ENCODE measurements at regions not wholly inside any gene's neighbourhood (a gene's known extent, or its start where the extent isn't known, plus 50 kb on each side); places are given as distances from the start of the nearest gene placed in this dataset.
"Not testable (repeated sequence)": the region's sequence is repeated elsewhere in the genome, so short reads cannot be mapped to it uniquely, and the experiment has no call there.

DNA sequence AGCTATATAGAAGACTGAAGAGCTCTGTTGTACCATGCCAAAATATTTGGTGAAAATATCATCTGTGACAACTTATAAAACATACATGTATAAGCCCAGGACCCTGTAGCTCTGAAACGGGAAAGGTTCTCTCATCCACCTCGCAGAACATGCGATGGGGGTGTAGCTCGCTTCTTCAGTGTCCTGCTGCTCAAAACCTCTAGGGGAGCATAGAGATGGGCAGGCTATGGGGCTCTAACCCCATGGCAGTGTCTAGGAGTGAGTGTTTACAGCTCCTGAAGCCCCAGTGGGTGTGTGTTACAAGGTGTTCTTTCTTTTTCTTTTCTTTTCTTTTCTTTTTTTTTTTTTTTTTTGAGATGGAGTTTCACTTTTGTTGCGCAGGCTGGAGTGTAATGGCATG is 505.2 kb upstream of the SYNCRIP start:
- Mint-ChIP-seq H3K27me3 (ENCODE audit: low read depth, poor library complexity) (peaks cover 4% of the 10 kb centered on the region), H3K36me3 (ENCODE audit: low read depth) (no peaks in the 10 kb centered on the region), H3K27ac (no peak overlapping the region), H3K4me1 (no peaks in the 10 kb centered on the region), H3K9me3 (peaks cover 6% of the 10 kb centered on the region), H3K4me3 (no peak overlapping the region)
- DNase-seq, result no peak
- TF ChIP-seq, protein P1, sequence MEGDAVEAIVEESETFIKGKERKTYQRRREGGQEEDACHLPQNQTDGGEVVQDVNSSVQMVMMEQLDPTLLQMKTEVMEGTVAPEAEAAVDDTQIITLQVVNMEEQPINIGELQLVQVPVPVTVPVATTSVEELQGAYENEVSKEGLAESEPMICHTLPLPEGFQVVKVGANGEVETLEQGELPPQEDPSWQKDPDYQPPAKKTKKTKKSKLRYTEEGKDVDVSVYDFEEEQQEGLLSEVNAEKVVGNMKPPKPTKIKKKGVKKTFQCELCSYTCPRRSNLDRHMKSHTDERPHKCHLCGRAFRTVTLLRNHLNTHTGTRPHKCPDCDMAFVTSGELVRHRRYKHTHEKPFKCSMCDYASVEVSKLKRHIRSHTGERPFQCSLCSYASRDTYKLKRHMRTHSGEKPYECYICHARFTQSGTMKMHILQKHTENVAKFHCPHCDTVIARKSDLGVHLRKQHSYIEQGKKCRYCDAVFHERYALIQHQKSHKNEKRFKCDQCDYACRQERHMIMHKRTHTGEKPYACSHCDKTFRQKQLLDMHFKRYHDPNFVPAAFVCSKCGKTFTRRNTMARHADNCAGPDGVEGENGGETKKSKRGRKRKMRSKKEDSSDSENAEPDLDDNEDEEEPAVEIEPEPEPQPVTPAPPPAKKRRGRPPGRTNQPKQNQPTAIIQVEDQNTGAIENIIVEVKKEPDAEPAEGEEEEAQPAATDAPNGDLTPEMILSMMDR (IDR thresholded peaks at IDR 0.05), result no peak

DNA sequence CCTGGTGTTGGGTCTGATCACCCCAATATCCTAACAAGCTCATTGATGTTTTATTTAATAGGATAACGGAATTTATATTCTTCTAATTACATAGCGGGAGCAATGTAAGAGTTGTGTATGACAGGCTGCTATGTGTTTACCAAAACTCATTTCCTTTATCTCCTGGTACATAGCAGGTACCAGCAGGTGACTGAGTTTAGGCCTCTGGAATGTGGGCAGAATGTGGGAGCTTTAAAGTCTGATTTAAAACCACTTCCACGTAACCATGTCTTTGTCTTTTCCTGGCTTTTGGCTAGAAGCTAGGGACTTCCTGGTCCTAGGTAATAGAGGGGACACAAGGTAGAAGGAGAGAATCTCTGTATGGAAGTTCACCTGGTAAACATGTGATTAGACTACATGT is 504.6 kb upstream of the SYNCRIP start:
- Mint-ChIP-seq H3K9me3 (peaks cover 11% of the 10 kb centered on the region), H3K27me3 (ENCODE audit: low read depth, poor library complexity) (peaks cover 4% of the 10 kb centered on the region), H3K4me1 (no peaks in the 10 kb centered on the region), H3K27ac (no peak overlapping the region), H3K4me3 (no peak overlapping the region), H3K36me3 (ENCODE audit: low read depth) (no peaks in the 10 kb centered on the region)
- DNase-seq, result no peak
- TF ChIP-seq, protein P1 (IDR thresholded peaks at IDR 0.05), result no peak

GRCh38 chr6:86146751-86147150 is 504.1 kb upstream of the SYNCRIP start:
- H3K4me3 Mint-ChIP-seq; H3K27me3 Mint-ChIP-seq (ENCODE audit: low read depth, poor library complexity); H3K36me3 Mint-ChIP-seq (ENCODE audit: low read depth); H3K4me1 Mint-ChIP-seq; H3K27ac Mint-ChIP-seq; DNase-seq: not testable (repeated sequence)
- peaks cover 12% of the 10 kb centered on the region for H3K9me3 Mint-ChIP-seq

- H3K9me3 Mint-ChIP-seq, result peaks cover 12% of the 10 kb centered on the region
Measured at GRCh38 chr6:86142326-86142725, 499.6 kb upstream of the SYNCRIP start.

GRCh38 chr6:86128130-86128814 is 485.6 kb upstream of the SYNCRIP start:
- no peak for DNase-seq
- Mint-ChIP-seq H3K9me3 (peaks cover 23% of the 10 kb centered on the region), H3K4me1 (no peaks in the 10 kb centered on the region), H3K27ac (no peak overlapping the region), H3K27me3 (ENCODE audit: low read depth, poor library complexity) (peaks cover 4% of the 10 kb centered on the region), H3K36me3 (ENCODE audit: low read depth) (no peaks in the 10 kb centered on the region), H3K4me3 (no peak overlapping the region)
- TF ChIP-seq, protein P1 (IDR thresholded peaks at IDR 0.05), result no peak

More at GRCh38 chr6:86142326-86142725, 499.6 kb upstream of the SYNCRIP start:
- no peaks in the 10 kb centered on the region for H3K36me3 Mint-ChIP-seq (ENCODE audit: low read depth)
- peaks cover 7% of the 10 kb centered on the region for H3K27me3 Mint-ChIP-seq (ENCODE audit: low read depth, poor library complexity)
- H3K27ac Mint-ChIP-seq, result no peak overlapping the region
- TF ChIP-seq, protein P1 (IDR thresholded peaks at IDR 0.05), result no peak
- H3K4me3 Mint-ChIP-seq, result no peak overlapping the region
- no peaks in the 10 kb centered on the region for H3K4me1 Mint-ChIP-seq
- no peak for DNase-seq

- Mint-ChIP-seq H3K27me3 (ENCODE audit: low read depth, poor library complexity) (peaks cover 3% of the 10 kb centered on the region), H3K36me3 (ENCODE audit: low read depth) (no peaks in the 10 kb centered on the region), H3K4me3 (no peak overlapping the region), H3K9me3 (no peaks in the 10 kb centered on the region), H3K4me1 (no peaks in the 10 kb centered on the region), H3K27ac (no peak overlapping the region)
- TF ChIP-seq, protein P1 (IDR thresholded peaks at IDR 0.05), result no peak
- no peak for DNase-seq
Measured at GRCh38 chr6:86122086-86122485, 479.4 kb upstream of the SYNCRIP start.
